ENCODE measurements at regions not wholly inside any gene's neighbourhood (a gene's known extent, or its start where the extent isn't known, plus 50 kb on each side); places are given as distances from the start of the nearest gene placed in this dataset.
"Not testable (repeated sequence)": the region's sequence is repeated elsewhere in the genome, so short reads cannot be mapped to it uniquely, and the experiment has no call there.

DNA sequence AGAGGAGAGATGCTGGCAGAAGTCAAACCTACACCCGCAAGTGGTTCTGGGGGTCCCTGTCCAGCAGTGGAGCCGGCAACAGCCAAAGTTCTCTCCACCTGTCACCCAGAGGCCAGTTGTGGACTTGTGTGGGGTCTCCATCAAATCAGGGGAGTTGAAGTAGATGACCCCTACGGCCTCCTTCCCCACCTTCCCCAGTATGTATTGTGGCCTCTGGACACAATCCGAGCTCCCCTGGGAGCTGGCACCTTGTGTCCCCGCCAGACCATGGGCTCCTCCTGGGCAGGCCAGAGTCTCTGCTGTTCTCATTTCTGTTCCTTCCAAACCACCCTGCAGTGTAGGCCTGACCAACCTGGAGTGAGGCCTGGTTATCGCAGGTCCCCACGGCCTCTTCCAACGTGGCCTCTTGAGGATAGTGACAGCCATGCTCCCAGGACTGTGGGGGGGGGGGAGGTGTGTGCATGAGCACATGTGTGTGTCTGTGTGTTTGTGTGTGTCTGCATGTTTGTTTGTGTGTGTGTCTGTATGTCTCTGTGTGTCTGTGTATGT, 246.4 kb downstream of the MATN1 start:
- DNase-seq = no peak

DNA sequence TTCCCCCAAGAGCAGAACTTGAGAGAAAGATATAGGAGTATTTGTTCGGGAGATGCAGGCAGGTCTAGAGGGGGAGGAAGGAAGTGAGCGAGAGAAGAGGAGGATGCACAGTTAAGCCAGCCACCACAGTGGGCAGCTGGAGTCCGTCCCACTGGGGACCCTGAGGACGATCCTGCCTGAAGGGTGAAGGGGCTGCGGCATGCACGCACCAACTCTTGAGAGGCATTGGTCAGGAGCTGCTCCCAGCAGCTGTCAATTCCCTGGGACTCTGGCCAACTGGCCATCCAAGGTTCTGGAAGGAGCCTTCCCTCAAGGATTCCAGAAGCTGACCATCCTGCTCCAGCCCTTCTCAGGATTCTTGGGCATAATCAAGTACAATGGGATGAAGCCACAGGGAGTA, 246.9 kb downstream of the MATN1 start:
- DNase-seq = no peak

DNA sequence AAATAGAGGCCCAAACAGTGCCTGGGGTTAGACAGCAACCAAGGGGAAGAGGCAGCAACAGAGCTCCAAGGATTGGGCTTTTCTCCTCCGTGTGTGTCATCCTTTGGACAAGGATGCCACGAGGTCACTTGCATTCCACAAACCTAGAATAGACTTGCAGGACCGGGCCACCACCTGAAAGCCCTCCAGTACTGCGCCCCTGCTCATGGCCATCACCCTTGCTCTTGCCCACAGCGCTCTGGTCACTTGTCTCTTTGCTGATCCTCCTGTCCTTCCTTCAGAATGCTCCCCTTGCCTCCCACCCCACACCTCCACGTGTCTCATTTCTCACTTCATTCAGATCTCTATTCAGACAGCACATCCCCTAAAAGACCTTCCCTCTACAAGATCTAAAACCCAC, 247.4 kb downstream of the MATN1 start:
- DNase-seq = no peak

DNA sequence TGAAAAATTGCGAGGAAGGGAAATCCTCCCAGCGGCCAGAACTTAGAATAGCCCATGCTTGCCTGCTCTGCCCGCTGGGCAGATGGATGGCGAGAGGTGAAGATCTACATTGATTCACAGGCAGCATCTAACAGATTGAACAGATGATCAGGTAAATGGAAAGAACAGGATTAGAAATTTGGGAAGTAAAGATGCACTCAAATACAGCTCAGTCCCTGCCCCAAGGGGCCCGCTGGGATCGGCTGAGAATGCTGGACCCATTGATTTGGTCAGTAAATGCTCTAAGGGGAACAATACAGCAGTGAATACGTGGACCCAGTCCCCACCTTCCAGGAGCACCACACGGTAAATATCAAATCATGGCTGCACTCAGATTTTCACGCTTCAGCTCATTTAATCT, 248.2 kb downstream of the MATN1 start:
- no peak for DNase-seq

DNA sequence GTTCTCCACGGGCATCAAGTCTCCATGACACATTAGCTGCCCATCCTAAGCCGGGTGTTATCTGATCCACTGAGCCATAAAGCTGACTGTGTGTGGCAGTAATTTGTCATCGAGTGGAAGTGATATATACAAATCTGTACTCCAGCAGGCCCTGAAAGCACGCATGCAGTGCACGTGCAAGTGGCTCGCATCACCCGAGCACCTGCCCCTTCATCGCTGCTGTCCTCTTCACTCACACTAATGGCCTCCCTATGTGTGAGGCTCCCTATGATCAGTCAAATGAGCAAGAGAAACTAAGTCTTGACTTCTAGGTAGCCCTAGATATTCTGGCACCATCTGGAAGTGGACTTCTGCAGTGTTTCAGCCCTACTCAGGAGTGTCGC, 248.6 kb downstream of the MATN1 start:
- DNase-seq = no peak

DNA sequence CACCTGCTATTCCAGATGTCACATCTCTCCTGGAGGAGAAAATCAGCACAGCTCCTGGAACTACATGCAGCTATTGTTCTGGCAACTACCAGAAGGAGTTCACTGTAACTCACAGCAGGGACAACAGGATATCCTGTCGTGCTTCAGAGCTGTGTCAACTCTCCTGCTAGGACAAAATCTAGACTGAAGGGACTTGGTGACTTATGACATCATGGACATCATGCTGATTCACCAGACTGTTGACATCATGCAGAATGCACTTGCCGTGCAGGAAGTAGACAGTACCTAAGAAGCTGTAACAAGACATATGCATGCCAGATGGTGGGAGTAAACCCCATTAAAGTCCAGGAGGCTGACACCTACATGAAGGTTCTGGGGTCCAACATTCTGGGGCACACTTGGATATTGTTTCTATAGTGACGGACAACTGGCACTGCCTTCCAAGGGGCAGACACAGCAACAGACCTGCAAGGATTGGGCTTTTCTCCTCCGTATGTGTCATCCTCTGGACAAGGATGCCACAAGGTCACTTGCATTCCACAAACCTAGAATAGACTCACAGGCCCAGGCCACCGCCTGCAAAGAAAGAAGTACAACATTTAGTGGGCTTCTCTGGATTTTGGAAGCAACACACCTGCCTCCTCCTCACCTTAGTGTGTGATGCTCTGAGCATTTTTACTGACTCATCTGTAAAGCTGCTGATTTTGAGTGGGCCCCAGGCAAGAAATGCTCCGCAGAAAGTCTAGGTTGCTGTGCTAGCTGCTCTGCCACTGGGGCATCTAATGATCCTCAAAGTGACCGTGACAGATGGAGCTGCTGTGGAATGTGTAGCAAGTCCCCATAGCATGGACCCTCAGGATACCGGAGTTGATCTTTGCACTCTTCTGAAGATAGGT, 249.2 kb downstream of the MATN1 start:
- no peak for DNase-seq

- no peak for DNase-seq
These were observed 250.9 kb downstream of the MATN1 start for GRCh38 chr1:30472526-30472925.

DNA sequence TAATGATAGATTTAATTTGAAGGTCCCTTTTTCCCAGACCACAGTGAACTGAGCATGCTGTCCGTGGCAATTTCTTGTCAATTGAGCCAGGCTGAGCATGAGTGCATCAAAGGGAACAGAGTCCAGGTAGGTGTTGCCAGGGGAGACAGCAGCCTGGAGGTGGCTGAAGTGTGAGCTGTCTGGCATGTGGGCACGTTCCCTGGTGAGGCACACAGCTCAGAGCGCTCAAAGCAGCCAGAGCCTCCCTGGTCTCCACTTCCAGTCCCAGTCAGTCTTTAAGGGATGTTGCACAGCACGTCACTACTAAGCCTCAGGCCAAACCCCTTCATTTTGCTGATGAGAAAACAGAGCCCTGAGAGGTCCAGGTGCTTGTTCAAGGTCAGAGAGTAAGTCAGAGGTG, 251.4 kb downstream of the MATN1 start:
- DNase-seq = no peak

- no peak for DNase-seq
These were observed 252.1 kb downstream of the MATN1 start for GRCh38 chr1:30471307-30471706.

DNA sequence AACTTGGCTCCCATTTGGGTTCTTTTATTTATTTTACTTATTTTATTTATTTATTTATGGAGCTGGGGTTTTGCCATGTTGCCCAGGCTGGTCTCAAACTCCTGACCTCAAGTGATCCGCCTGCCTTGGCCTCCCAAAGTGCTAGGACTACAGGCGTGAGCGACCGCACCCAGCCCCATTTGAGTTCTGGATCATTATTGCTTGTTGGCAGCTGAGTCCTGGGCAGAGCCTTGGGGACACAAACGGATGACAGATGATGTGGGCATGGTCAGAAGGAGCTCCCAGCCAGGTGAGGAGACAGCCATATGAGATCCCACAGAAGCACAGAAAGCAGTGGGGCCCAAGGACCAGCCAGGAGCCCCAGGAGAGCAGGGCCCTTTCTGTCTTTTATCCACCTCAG, 254.0 kb downstream of the MATN1 start:
- DNase-seq = no peak

- no peak for DNase-seq
These were observed 256.3 kb downstream of the MATN1 start for GRCh38 chr1:30467101-30467500.

GRCh38 chr1:30466610-30467009, 256.8 kb downstream of the MATN1 start:
- DNase-seq = no peak

DNA sequence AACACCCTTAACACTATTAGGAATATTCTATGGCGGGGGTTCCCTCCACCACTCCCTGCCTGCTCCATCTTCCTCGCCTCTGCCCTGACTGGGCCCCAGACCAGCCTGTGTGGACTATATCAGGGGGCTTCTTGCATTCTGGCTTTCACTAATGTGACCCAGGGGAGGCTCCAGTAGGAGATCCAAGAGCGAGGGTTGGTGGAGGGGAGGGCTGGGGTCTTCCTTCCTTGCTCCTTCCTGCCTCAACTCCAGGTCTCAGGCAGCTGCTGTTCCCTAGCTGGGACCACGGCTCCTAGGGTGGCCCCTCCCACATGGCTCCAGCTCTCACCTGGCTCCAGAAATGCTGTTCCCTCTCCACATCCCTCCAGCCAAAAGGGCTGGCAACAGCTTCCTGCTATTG, 257.4 kb downstream of the MATN1 start:
- DNase-seq = no peak

GRCh38 chr1:30465096-30465495, 258.3 kb downstream of the MATN1 start:
- no peak for DNase-seq

- no peak for DNase-seq
These were observed 259.2 kb downstream of the MATN1 start for GRCh38 chr1:30464187-30464617.

DNA sequence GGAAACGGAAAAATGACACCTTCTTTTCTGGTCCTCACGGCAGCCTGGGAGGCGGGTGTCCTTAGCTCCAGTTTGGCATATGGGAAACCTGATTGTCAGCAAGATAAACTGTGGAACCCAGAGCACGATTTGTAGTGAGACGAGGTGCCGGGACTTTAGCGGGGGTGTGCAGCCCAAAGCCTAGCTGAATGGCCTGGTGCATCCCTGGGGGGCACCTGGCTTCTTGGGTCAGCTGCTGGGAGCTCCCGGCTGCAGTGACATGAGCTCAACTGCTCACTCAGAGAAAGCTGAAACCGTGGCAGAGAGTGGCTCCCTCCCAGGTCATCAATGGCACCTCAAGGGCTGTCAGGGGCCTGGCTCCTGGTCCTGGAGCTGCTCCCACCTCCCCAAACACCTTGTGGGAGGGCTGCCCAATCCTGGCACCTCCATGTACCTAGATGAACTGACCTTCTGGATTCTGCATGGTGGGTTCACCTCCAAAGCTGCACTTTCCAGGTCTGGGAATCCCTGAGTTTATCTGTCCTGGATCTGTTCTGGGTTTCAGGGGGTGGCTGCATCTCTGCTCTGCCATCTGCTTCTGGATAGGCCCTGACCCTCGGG, 260.5 kb downstream of the MATN1 start:
- no peak for DNase-seq

DNA sequence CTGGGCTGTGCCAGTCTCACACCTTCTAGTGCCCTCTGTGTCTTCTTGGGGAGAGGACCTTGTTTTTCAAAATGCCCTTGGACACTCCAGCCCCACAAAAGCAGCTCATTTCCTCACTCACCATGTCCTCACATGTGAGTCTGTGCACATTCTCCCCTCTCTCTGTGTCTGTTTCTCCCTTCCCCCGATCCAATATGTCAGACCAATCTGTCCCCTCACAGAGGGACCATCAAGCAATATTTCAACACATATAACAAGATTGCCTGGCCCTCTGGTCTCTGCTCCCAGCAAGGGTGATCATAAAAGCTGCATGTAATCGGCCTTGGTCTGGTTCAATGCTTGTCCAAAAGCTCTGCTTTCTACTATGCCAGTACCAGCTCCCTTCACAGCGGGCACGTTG, 261.2 kb downstream of the MATN1 start:
- no peak for DNase-seq

- no peak for DNase-seq
These were observed 261.7 kb downstream of the MATN1 start for GRCh38 chr1:30461640-30462039.

DNA sequence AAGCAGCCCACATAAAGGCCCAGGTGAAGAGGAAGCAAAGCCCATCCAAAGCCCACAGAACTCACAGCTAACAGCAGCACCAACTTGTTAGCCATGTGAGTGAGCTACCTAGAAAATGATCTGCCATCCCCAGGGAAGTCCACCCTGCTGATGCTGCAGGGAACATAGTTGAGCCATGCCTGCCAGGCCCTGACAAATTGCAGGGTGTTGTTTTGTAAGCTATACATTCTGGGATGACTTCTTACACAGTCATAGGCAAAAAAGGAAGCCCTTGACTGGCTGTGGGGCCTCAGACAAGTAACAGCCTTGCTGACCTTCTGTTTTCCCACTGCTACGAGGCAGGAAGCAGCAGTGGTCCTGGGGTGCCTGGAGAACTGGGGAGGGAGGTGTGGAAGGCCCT, 262.7 kb downstream of the MATN1 start:
- DNase-seq = no peak

GRCh38 chr1:30458730-30459485, 264.5 kb downstream of the MATN1 start:
- DNase-seq = not testable (repeated sequence)

GRCh38 chr1:30452925-30453324, 270.5 kb downstream of the MATN1 start:
- DNase-seq = no peak

DNA sequence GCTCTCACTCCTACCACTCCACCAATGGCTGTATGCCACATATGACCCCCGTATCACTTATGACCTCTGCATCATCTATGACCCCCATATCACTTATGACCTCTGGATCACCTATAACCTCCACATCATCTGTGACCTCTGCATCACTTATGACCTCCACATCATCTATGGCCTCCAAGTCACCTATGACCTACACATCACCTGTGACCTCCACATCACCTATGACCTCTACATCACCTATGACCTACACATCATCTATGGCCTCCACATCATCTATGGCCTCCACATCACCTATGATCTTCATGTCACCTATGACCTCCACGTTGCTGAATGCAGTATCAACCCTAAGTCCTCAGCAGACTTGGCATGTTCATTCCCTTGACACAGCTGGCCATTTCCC, 271.2 kb downstream of the MATN1 start:
- no peak for DNase-seq

DNA sequence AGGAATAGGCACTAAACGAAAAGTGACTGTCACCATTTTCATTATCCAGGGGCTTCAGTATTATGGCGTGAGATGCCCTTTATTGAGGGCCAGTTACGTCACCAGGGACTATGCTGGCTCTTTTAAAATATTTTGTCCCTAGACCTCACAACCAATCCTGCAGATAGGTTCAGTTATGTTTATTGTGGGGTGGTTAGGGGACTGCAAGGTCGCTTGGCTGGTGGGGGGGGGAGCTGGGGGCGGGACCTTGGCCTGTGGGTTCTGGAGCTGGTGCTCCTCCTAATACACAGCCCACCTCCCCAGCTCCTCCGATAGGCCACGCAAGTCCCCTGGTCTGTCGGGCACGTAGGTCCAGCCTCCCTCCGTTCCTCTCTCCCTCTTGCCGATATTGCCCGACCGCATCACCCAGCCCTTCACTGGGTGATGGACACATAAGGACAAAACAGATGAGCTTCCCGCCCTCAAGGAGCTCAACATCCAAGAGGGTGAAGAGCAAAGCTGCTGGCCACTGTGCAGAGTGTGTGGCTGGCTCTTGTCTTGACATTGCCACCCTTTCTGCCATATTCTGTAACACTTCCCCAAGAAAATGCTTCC, 271.8 kb downstream of the MATN1 start:
- DNase-seq = no peak

All from NCI-H1105 treated with DMSO at 0.1 percent for 48 hours (cell line).